GM19395 (cell line): ENCODE measurements at regions not wholly inside any gene's neighbourhood (a gene's known extent, or its start where the extent isn't known, plus 50 kb on each side); places are given as distances from the start of the nearest gene placed in this dataset.
A peak's percentile ranks its signal among the peaks of the same experiment; 100 is the strongest.

Experiments
- ATAC-seq: cut with Tn5 transposase; IDR thresholded peaks from one replicate; pipeline ENCODE4 v1.9.1; 2021; ENCODE audit warnings: mild to moderate bottlenecking, moderate library complexity; ENCODE audit not compliant: unreplicated experiment

GRCh38 chr5:124920909-124921666, 174.6 kb upstream of the ZNF608 start:
- ATAC-seq, result peak; percentile 87

- peak; percentile 35 for ATAC-seq
Observed at GRCh38 chr5:124921694-124922093, 175.3 kb upstream of the ZNF608 start.

- ATAC-seq, result peak; percentile 24
Observed at GRCh38 chr5:124922255-124922975, 176.0 kb upstream of the ZNF608 start.

- ATAC-seq, result no peak
Observed at GRCh38 chr5:124923131-124923530, 176.7 kb upstream of the ZNF608 start.

GRCh38 chr5:124924729-124925128, 178.3 kb upstream of the ZNF608 start:
- ATAC-seq, result no peak

GRCh38 chr5:124927735-124928134, 181.3 kb upstream of the ZNF608 start:
- no peak for ATAC-seq

- no peak for ATAC-seq
Observed at GRCh38 chr5:124929000-124929399, 182.6 kb upstream of the ZNF608 start.

- no peak for ATAC-seq
Observed at GRCh38 chr5:124932791-124933600, 186.6 kb upstream of the ZNF608 start.

GRCh38 chr5:124935065-124935464, 188.6 kb upstream of the ZNF608 start:
- ATAC-seq, result peak; percentile 83

GRCh38 chr5:124936626-124936933, 190.1 kb upstream of the ZNF608 start:
- ATAC-seq, result peak; percentile 42

- no peak for ATAC-seq
Observed at GRCh38 chr5:124941051-124942049, 194.9 kb upstream of the ZNF608 start.

GRCh38 chr5:124948062-124948753, 201.8 kb upstream of the ZNF608 start:
- no peak for ATAC-seq

GRCh38 chr5:124948754-124949275, 202.4 kb upstream of the ZNF608 start:
- ATAC-seq, result no peak

GRCh38 chr5:124949862-124950261, 203.4 kb upstream of the ZNF608 start:
- ATAC-seq, result no peak

- ATAC-seq, result no peak
Observed at GRCh38 chr5:124951105-124951504, 204.7 kb upstream of the ZNF608 start.

- ATAC-seq, result peak; percentile 72
Observed at GRCh38 chr5:124951661-124952060, 205.2 kb upstream of the ZNF608 start.

GRCh38 chr5:124952079-124952478, 205.6 kb upstream of the ZNF608 start:
- peak; percentile 93 for ATAC-seq

- peak; percentile 75 for ATAC-seq
Observed at GRCh38 chr5:124952566-124952965, 206.1 kb upstream of the ZNF608 start.

- no peak for ATAC-seq
Observed at GRCh38 chr5:124954784-124955183, 208.3 kb upstream of the ZNF608 start.
